GM23338 (cell line): ENCODE measurements at regions not wholly inside any gene's neighbourhood (a gene's known extent, or its start where the extent isn't known, plus 50 kb on each side); places are given as distances from the start of the nearest gene placed in this dataset.

Experiments used
- ATAC-seq: fragments of 200-7000 bp; cut with Tn5 transposase; 3 replicates; pipeline ENCODE4 v1.9.1; 2020
- DNase-seq: peaks from one replicate; pipeline ENCODE4 v3.0.0-alpha.2; 2015; ENCODE audit warnings: low spot score
- H2AFZ ChIP-seq: fragments of 200-600 bp; sonication (generic); 2 replicates; pipeline ENCODE4 v1.8.0; 2016; ENCODE audit warnings: antibody characterized with exemption, mild to moderate bottlenecking, moderate library complexity
- H3F3A ChIP-seq: fragments of 200-600 bp; sonication (generic); replicated peaks from 2 replicates; pipeline ENCODE4 v1.8.0; 2017; ENCODE audit warnings: antibody characterized with exemption, mixed run types, low read depth
- H3K27ac ChIP-seq: fragments of 200-600 bp; sonication (generic); 2 replicates; pipeline ENCODE4 v1.6.1; 2016; ENCODE audit warnings: low read depth
- H3K27me3 ChIP-seq: fragments of 200-600 bp; sonication (generic); 2 replicates; pipeline ENCODE4 v1.8.0; 2016; ENCODE audit warnings: mild to moderate bottlenecking, mixed run types, moderate library complexity; ENCODE audit not compliant: insufficient read depth
- H3K36me3 ChIP-seq: fragments of 200-600 bp; sonication (generic); 2 replicates; pipeline ENCODE4 v1.8.0; 2016; ENCODE audit warnings: mild to moderate bottlenecking; ENCODE audit not compliant: insufficient read depth
- H3K4me1 ChIP-seq: fragments of 200-600 bp; sonication (generic); 2 replicates; pipeline ENCODE4 v1.8.0; 2016; ENCODE audit warnings: mild to moderate bottlenecking, moderate library complexity; ENCODE audit not compliant: insufficient read depth
- H3K4me2 ChIP-seq: fragments of 200-600 bp; sonication (generic); 2 replicates; pipeline ENCODE4 v1.7.1; 2017; ENCODE audit warnings: mixed run types
- H3K4me3 ChIP-seq: fragments of 200-600 bp; sonication (generic); 2 replicates; pipeline ENCODE4 v1.6.1; 2016; ENCODE audit warnings: mixed run types
- H3K79me2 ChIP-seq: fragments of 200-600 bp; sonication (generic); replicated peaks from 2 replicates; pipeline ENCODE4 v1.8.0; 2017; ENCODE audit warnings: mild to moderate bottlenecking; ENCODE audit not compliant: insufficient read depth
- H3K9me2 ChIP-seq: fragments of 200-600 bp; sonication (generic); 2 replicates; pipeline ENCODE4 v1.8.0; 2017; ENCODE audit not compliant: insufficient read depth
- H4K20me1 ChIP-seq: fragments of 200-600 bp; sonication (generic); replicated peaks from 2 replicates; pipeline ENCODE4 v1.8.0; 2017; ENCODE audit warnings: mild to moderate bottlenecking; ENCODE audit not compliant: insufficient read depth
- H3K27ac Mint-ChIP-seq: 2 replicates; pipeline ENCODE4 v1.8.0; 2020; ENCODE audit warnings: inconsistent platforms, mild to moderate bottlenecking, moderate library complexity, mixed read lengths
- H3K27me3 Mint-ChIP-seq: 3 replicates; pipeline ENCODE4 v1.8.0; 2022; ENCODE audit warnings: low read depth, mild to moderate bottlenecking, moderate library complexity, mixed read lengths, inconsistent platforms; ENCODE audit not compliant: insufficient read depth, poor library complexity
- H3K36me3 Mint-ChIP-seq: 3 replicates; pipeline ENCODE4 v1.8.0; 2021; ENCODE audit warnings: low read depth, mild to moderate bottlenecking, inconsistent platforms, moderate library complexity, mixed read lengths
- H3K4me1 Mint-ChIP-seq: 3 replicates; pipeline ENCODE4 v1.8.0; 2020; ENCODE audit warnings: mild to moderate bottlenecking, inconsistent platforms, mixed read lengths
- H3K4me3 Mint-ChIP-seq: 3 replicates; pipeline ENCODE4 v1.8.0; 2021; ENCODE audit warnings: moderate library complexity, mild to moderate bottlenecking, inconsistent platforms, mixed read lengths
- H3K9me3 Mint-ChIP-seq: 3 replicates; pipeline ENCODE4 v1.8.0; 2020; ENCODE audit warnings: moderate library complexity, mild to moderate bottlenecking, inconsistent platforms, mixed read lengths
- EZH2 ChIP-seq: fragments of 200-600 bp; sonication (generic); IDR thresholded peaks from one replicate; pipeline ENCODE4 v1.8.0; 2017; ENCODE audit warnings: antibody characterized with exemption, mild to moderate bottlenecking, low read depth; ENCODE audit not compliant: unreplicated experiment
- EZH2phosphoT487 ChIP-seq: fragments of 200-600 bp; sonication (generic); IDR thresholded peaks from one replicate; pipeline ENCODE4 v1.8.1; 2018; ENCODE audit warnings: antibody characterized with exemption; ENCODE audit not compliant: unreplicated experiment
- JUNB ChIP-seq: IDR thresholded peaks from one replicate; pipeline ENCODE4 v1.6.1; 2016; ENCODE audit warnings: antibody characterized with exemption; ENCODE audit not compliant: unreplicated experiment
- NANOG ChIP-seq: IDR thresholded peaks from 2 replicates; pipeline ENCODE4 v1.6.1; 2016; ENCODE audit warnings: antibody characterized with exemption, borderline replicate concordance
- STAT1 ChIP-seq: IDR thresholded peaks from one replicate; pipeline ENCODE4 v1.6.1; 2016; ENCODE audit warnings: antibody characterized with exemption; ENCODE audit not compliant: unreplicated experiment
- ZNF331 ChIP-seq: fragments of 250-450 bp; sonication (Bioruptor Pico); IDR thresholded peaks from 2 replicates; pipeline ENCODE4 v1.5.0; 2020; ENCODE audit warnings: low read depth, mild to moderate bottlenecking, moderate library complexity
- TF ChIP-seq, protein P1 (sequence below), 2 experiments: fragments of 200-600 bp in 1 of 2; sonication (generic) in 1 of 2; conservative IDR thresholded peaks; 2 replicates each; pipeline versions ENCODE4 v1.5.1 to v1.6.1; 2016 to 2017; ENCODE audit warnings: antibody characterized with exemption in 2 of 2, low read depth in 2 of 2, mild to moderate bottlenecking in 2 of 2, moderate library complexity in 1 of 2
- TF ChIP-seq, protein P2 (sequence below): IDR thresholded peaks from one replicate; pipeline ENCODE4 v1.6.1; 2018; ENCODE audit warnings: antibody characterized with exemption; ENCODE audit not compliant: unreplicated experiment

DNA sequence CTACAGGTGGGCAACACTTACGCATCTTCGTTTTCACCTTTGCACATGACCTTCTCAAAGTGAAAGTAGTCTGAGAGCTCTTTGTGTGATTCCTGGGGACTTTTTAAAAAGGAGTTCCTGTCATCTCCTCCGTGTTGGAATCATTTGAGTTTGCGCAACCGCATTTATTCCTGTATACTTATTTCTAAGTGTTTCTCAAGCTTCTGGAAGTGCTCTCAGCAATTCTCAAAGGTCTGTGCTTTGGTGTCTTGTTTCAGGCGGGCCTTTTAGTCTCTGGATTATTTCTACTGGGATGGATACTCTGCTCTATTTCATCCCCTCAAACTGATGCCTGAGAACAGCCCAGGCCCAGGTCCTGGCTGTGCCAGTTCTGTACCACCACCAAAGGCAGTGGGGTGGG is 226.5 kb upstream of the TUT7 start:
- H3K4me3 Mint-ChIP-seq, result no peak overlapping the region
- H2AFZ ChIP-seq, result 0 out of 2 replicates have a peak overlapping the region, but pooled peaks have one; percentile 24
- no peaks in the 10 kb centered on the region for H3F3A ChIP-seq
- TF ChIP-seq ZNF331 (CRISPR knock-in tag) (no peak), JUNB (no peak), NANOG (no peak), STAT1 (no peak)
- TF ChIP-seq, protein P1, sequence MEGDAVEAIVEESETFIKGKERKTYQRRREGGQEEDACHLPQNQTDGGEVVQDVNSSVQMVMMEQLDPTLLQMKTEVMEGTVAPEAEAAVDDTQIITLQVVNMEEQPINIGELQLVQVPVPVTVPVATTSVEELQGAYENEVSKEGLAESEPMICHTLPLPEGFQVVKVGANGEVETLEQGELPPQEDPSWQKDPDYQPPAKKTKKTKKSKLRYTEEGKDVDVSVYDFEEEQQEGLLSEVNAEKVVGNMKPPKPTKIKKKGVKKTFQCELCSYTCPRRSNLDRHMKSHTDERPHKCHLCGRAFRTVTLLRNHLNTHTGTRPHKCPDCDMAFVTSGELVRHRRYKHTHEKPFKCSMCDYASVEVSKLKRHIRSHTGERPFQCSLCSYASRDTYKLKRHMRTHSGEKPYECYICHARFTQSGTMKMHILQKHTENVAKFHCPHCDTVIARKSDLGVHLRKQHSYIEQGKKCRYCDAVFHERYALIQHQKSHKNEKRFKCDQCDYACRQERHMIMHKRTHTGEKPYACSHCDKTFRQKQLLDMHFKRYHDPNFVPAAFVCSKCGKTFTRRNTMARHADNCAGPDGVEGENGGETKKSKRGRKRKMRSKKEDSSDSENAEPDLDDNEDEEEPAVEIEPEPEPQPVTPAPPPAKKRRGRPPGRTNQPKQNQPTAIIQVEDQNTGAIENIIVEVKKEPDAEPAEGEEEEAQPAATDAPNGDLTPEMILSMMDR (conservative IDR thresholded peaks at IDR 0.05; ENCODE audit: low read depth in 2 of 2), result no peak
- TF ChIP-seq, protein P2, sequence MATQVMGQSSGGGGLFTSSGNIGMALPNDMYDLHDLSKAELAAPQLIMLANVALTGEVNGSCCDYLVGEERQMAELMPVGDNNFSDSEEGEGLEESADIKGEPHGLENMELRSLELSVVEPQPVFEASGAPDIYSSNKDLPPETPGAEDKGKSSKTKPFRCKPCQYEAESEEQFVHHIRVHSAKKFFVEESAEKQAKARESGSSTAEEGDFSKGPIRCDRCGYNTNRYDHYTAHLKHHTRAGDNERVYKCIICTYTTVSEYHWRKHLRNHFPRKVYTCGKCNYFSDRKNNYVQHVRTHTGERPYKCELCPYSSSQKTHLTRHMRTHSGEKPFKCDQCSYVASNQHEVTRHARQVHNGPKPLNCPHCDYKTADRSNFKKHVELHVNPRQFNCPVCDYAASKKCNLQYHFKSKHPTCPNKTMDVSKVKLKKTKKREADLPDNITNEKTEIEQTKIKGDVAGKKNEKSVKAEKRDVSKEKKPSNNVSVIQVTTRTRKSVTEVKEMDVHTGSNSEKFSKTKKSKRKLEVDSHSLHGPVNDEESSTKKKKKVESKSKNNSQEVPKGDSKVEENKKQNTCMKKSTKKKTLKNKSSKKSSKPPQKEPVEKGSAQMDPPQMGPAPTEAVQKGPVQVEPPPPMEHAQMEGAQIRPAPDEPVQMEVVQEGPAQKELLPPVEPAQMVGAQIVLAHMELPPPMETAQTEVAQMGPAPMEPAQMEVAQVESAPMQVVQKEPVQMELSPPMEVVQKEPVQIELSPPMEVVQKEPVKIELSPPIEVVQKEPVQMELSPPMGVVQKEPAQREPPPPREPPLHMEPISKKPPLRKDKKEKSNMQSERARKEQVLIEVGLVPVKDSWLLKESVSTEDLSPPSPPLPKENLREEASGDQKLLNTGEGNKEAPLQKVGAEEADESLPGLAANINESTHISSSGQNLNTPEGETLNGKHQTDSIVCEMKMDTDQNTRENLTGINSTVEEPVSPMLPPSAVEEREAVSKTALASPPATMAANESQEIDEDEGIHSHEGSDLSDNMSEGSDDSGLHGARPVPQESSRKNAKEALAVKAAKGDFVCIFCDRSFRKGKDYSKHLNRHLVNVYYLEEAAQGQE, result no peak
- no peak overlapping the region for H3K27ac Mint-ChIP-seq
- ATAC-seq (no peak), DNase-seq (no peak)
- peaks cover 8% of the 10 kb centered on the region for H3K27me3 Mint-ChIP-seq
- H3K9me2 ChIP-seq, result peaks cover 7% of the 10 kb centered on the region; the same call in 1 of the 2 replicates
- H3K36me3 Mint-ChIP-seq, result no peaks in the 10 kb centered on the region; the same call in 2 of the 3 replicates
- H3K27ac ChIP-seq, result no peak overlapping the region
- no peaks in the 10 kb centered on the region for H3K79me2 ChIP-seq
- no peak overlapping the region for H3K4me2 ChIP-seq
- H3K4me1 ChIP-seq, result no peaks in the 10 kb centered on the region
- no peaks in the 10 kb centered on the region for H3K27me3 ChIP-seq
- no peaks in the 10 kb centered on the region for H4K20me1 ChIP-seq
- H3K36me3 ChIP-seq, result no peaks in the 10 kb centered on the region
- H3K9me3 Mint-ChIP-seq, result no peaks in the 10 kb centered on the region
- H3K4me3 ChIP-seq, result no peak overlapping the region
- H3K4me1 Mint-ChIP-seq, result peaks cover 13% of the 10 kb centered on the region

DNA sequence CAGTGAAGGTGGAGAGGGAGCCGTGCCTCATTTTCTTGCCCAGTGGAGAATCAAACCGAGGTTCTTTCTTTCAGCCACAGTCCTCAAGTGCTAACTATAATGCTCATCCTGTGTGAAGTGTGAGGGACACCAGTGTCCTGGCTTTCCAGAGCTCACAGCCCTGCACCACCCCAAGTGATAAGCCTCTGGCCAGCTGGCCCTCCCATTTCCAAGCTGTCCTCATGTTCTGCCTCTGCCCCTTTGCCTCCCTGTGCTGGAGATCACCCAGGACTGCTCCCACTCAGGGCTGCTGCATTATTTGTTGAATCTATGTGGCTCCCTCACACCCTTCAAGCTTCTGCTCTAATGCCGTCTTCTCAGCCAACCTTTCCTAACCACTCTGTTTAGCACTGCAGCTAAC is 224.5 kb upstream of the TUT7 start:
- H3K79me2 ChIP-seq, result no peaks in the 10 kb centered on the region
- H3K27ac Mint-ChIP-seq, result no peak overlapping the region
- no peaks in the 10 kb centered on the region for H3K27me3 ChIP-seq
- TF ChIP-seq EZH2, result no peak
- TF ChIP-seq EZH2phosphoT487, result no peak
- TF ChIP-seq, protein P2, result no peak

More for the DNA sequence above, 224.5 kb upstream of the TUT7 start:
- ATAC-seq, result no peak
- Histone ChIP-seq H3K4me3 (no peak overlapping the region), H4K20me1 (no peaks in the 10 kb centered on the region), H3F3A (no peaks in the 10 kb centered on the region), H2AFZ (peak overlapping the region; percentile 89), H3K27ac (no peak overlapping the region), H3K36me3 (no peaks in the 10 kb centered on the region), H3K4me1 (no peaks in the 10 kb centered on the region), H3K9me2 (peaks cover 7% of the 10 kb centered on the region; the same call in 1 of the 2 replicates), H3K4me2 (no peak overlapping the region)
- no peaks in the 10 kb centered on the region; the same call in 2 of the 3 replicates for H3K36me3 Mint-ChIP-seq
- no peak overlapping the region for H3K4me3 Mint-ChIP-seq
- no peaks in the 10 kb centered on the region; the same call in 2 of the 3 replicates for H3K9me3 Mint-ChIP-seq
- peaks cover 8% of the 10 kb centered on the region for H3K27me3 Mint-ChIP-seq
- H3K4me1 Mint-ChIP-seq, result peaks cover 13% of the 10 kb centered on the region
- DNase-seq, result no peak
